Chondrocyte (in vitro differentiated cells): ENCODE measurements at regions not wholly inside any gene's neighbourhood (a gene's known extent, or its start where the extent isn't known, plus 50 kb on each side); places are given as distances from the start of the nearest gene placed in this dataset.

Experiments used
- DNase-seq: peaks from one replicate; pipeline ENCODE4 v3.0.0; 2021; ENCODE audit warnings: mixed read lengths, low spot score
- H3K27ac Mint-ChIP-seq: one replicate; pipeline ENCODE4 v1.8.0; 2021; ENCODE audit warnings: mild to moderate bottlenecking, moderate library complexity, mixed read lengths; ENCODE audit not compliant: unreplicated experiment
- H3K27me3 Mint-ChIP-seq: 2 replicates; pipeline ENCODE4 v1.8.0; 2021; ENCODE audit warnings: low read depth, mixed read lengths
- H3K36me3 Mint-ChIP-seq: 2 replicates; pipeline ENCODE4 v1.8.0; 2021; ENCODE audit warnings: low read depth, mixed read lengths
- H3K4me1 Mint-ChIP-seq: 2 replicates; pipeline ENCODE4 v1.8.0; 2021; ENCODE audit warnings: low read depth, mild to moderate bottlenecking, mixed read lengths
- H3K4me3 Mint-ChIP-seq: one replicate; pipeline ENCODE4 v1.8.0; 2021; ENCODE audit warnings: mild to moderate bottlenecking, moderate library complexity, mixed read lengths; ENCODE audit not compliant: unreplicated experiment
- H3K9me3 Mint-ChIP-seq: 2 replicates; pipeline ENCODE4 v1.8.0; 2021; ENCODE audit warnings: low read depth, mixed read lengths
- CTCF ChIP-seq: fragments of 200-600 bp; sonication (generic); IDR thresholded peaks from 2 replicates; pipeline ENCODE4 v1.5.0; 2021; ENCODE audit warnings: antibody characterized with exemption, mild to moderate bottlenecking, moderate library complexity

- H3K27ac Mint-ChIP-seq: no peak overlapping the region
- H3K4me3 Mint-ChIP-seq: no peak overlapping the region
- H3K9me3 Mint-ChIP-seq: no peaks in the 10 kb centered on the region
- peaks cover 41% of the 10 kb centered on the region for H3K4me1 Mint-ChIP-seq
- no peak for TF ChIP-seq CTCF
- no peaks in the 10 kb centered on the region for H3K36me3 Mint-ChIP-seq
- DNase-seq: no peak
- H3K27me3 Mint-ChIP-seq: peaks cover 8% of the 10 kb centered on the region
These were observed 317.4 kb upstream of the ZNF32 start for GRCh38 chr10:43965918-43966570.

- Mint-ChIP-seq H3K4me3 (peak overlapping the region; percentile 11), H3K9me3 (no peaks in the 10 kb centered on the region), H3K4me1 (peaks cover 47% of the 10 kb centered on the region), H3K27me3 (peaks cover 8% of the 10 kb centered on the region), H3K27ac (peak overlapping the region; percentile 81), H3K36me3 (no peaks in the 10 kb centered on the region)
- DNase-seq: no peak
- TF ChIP-seq CTCF: no peak
These were observed 316.6 kb upstream of the ZNF32 start for GRCh38 chr10:43965033-43965917.

GRCh38 chr10:43964486-43964885 is 315.8 kb upstream of the ZNF32 start:
- no peak for DNase-seq
- no peak for TF ChIP-seq CTCF
- Mint-ChIP-seq H3K4me3 (no peak overlapping the region), H3K9me3 (no peaks in the 10 kb centered on the region), H3K4me1 (peaks cover 47% of the 10 kb centered on the region), H3K36me3 (no peaks in the 10 kb centered on the region), H3K27me3 (peaks cover 8% of the 10 kb centered on the region), H3K27ac (no peak overlapping the region)

GRCh38 chr10:43963793-43964425 is 315.2 kb upstream of the ZNF32 start:
- H3K9me3 Mint-ChIP-seq: no peaks in the 10 kb centered on the region
- no peak for TF ChIP-seq CTCF
- no peak for DNase-seq
- H3K27me3 Mint-ChIP-seq: peaks cover 3% of the 10 kb centered on the region
- no peak overlapping the region for H3K4me3 Mint-ChIP-seq
- H3K4me1 Mint-ChIP-seq: peaks cover 47% of the 10 kb centered on the region
- H3K36me3 Mint-ChIP-seq: no peaks in the 10 kb centered on the region
- H3K27ac Mint-ChIP-seq: no peak overlapping the region

- Mint-ChIP-seq H3K9me3 (no peaks in the 10 kb centered on the region), H3K27ac (no peak overlapping the region), H3K4me3 (no peak overlapping the region), H3K27me3 (no peaks in the 10 kb centered on the region), H3K4me1 (peaks cover 47% of the 10 kb centered on the region), H3K36me3 (no peaks in the 10 kb centered on the region)
- DNase-seq: no peak
- no peak for TF ChIP-seq CTCF
These were observed 314.7 kb upstream of the ZNF32 start for GRCh38 chr10:43963379-43963778.
